Mesenchymal stem cell (in vitro differentiated cells and primary cell): ENCODE measurements at regions not wholly inside any gene's neighbourhood (a gene's known extent, or its start where the extent isn't known, plus 50 kb on each side); places are given as distances from the start of the nearest gene placed in this dataset.
A peak's percentile ranks its signal among the peaks of the same experiment; 100 is the strongest.

Experiments
- DNase-seq: peaks from one replicate; pipeline ENCODE4 v3.0.0-alpha.2; 2013
- H2AFZ ChIP-seq: one replicate; pipeline ENCODE4 v1.6.1; 2013; ENCODE audit warnings: low read depth, mild to moderate bottlenecking, control low read depth, inconsistent platforms, low read length, moderate library complexity
- H2AK5ac ChIP-seq: 2 replicates; pipeline ENCODE4 v1.6.1; 2013; ENCODE audit warnings: low read length, moderate library complexity, mild to moderate bottlenecking, inconsistent platforms; ENCODE audit not compliant: severe bottlenecking
- H2BK120ac ChIP-seq: one replicate; pipeline ENCODE4 v1.6.1; 2013; ENCODE audit warnings: low read depth, mild to moderate bottlenecking, inconsistent platforms, low read length, moderate library complexity
- H2BK12ac ChIP-seq, 2 experiments: one replicate each; pipeline ENCODE4 v1.6.1; 2013; ENCODE audit warnings: inconsistent platforms in 2 of 2, low read length in 2 of 2, mild to moderate bottlenecking in 2 of 2, moderate library complexity in 2 of 2, control low read depth in 1 of 2
- H2BK15ac ChIP-seq: one replicate; pipeline ENCODE4 v1.6.1; 2013; ENCODE audit warnings: mild to moderate bottlenecking, low read depth, inconsistent platforms; ENCODE audit not compliant: poor library complexity, severe bottlenecking
- H2BK5ac ChIP-seq: 2 replicates; pipeline ENCODE4 v1.6.1; 2013; ENCODE audit warnings: low read depth, mild to moderate bottlenecking, low read length, control low read depth, inconsistent platforms; ENCODE audit not compliant: poor library complexity, severe bottlenecking
- H3K14ac ChIP-seq, 2 experiments: one replicate each; pipeline ENCODE4 v1.6.1; 2013; ENCODE audit warnings: inconsistent platforms in 2 of 2, low read length in 2 of 2, control low read depth in 1 of 2, mild to moderate bottlenecking in 1 of 2, moderate library complexity in 1 of 2
- H3K18ac ChIP-seq, 2 experiments: one replicate each; pipeline ENCODE4 v1.6.1; 2013; ENCODE audit warnings: inconsistent platforms in 2 of 2, low read length in 2 of 2, control low read depth in 1 of 2, low read depth in 1 of 2, mild to moderate bottlenecking in 1 of 2
- H3K23ac ChIP-seq, 2 experiments: one replicate each; pipeline ENCODE4 v1.6.1; 2013; ENCODE audit warnings: inconsistent platforms in 2 of 2, low read length in 2 of 2, mild to moderate bottlenecking in 2 of 2, moderate library complexity in 2 of 2, control low read depth in 1 of 2
- H3K27ac ChIP-seq: 2 replicates; pipeline ENCODE4 v1.5.1; 2013; ENCODE audit warnings: mild to moderate bottlenecking, moderate library complexity, low read length, control low read depth, inconsistent platforms; ENCODE audit not compliant: poor library complexity, severe bottlenecking
- H3K27me3 ChIP-seq, 2 experiments: 2 replicates each; pipeline versions ENCODE4 v1.6.1 to v1.7.0; 2013; ENCODE audit warnings: low read length in 2 of 2, mild to moderate bottlenecking in 2 of 2, moderate library complexity in 2 of 2, control low read depth in 1 of 2, inconsistent platforms in 1 of 2; ENCODE audit not compliant: control insufficient read depth in 1 of 2, insufficient read depth in 1 of 2
- H3K36me3 ChIP-seq, 2 experiments: 2 replicates each; pipeline versions ENCODE4 v1.6.1 to v1.7.0; 2013; ENCODE audit warnings: low read length in 2 of 2, control low read depth in 1 of 2, inconsistent platforms in 1 of 2, low read depth in 1 of 2, mild to moderate bottlenecking in 1 of 2; ENCODE audit not compliant: insufficient read depth in 2 of 2, control insufficient read depth in 1 of 2
- H3K4ac ChIP-seq, 2 experiments: one replicate each; pipeline ENCODE4 v1.6.1; 2013; ENCODE audit warnings: inconsistent platforms in 2 of 2, low read length in 2 of 2, mild to moderate bottlenecking in 2 of 2, moderate library complexity in 2 of 2, control low read depth in 1 of 2, low read depth in 1 of 2
- H3K4me1 ChIP-seq: 2 replicates; pipeline ENCODE4 v1.6.1; 2013; ENCODE audit warnings: low read depth, low read length, control low read depth; ENCODE audit not compliant: control insufficient read depth, insufficient read depth
- H3K4me2 ChIP-seq: 2 replicates; pipeline ENCODE4 v1.6.1; 2013; ENCODE audit warnings: low read length, mild to moderate bottlenecking, inconsistent platforms; ENCODE audit not compliant: poor library complexity, severe bottlenecking
- H3K4me3 ChIP-seq, 2 experiments: 2 replicates each; pipeline versions ENCODE4 v1.5.1 to v1.7.0; 2013; ENCODE audit warnings: low read length in 2 of 2, mild to moderate bottlenecking in 2 of 2, control low read depth in 1 of 2, low read depth in 1 of 2; ENCODE audit not compliant: insufficient read depth in 1 of 2
- H3K79me1 ChIP-seq: replicated peaks from 2 replicates; pipeline ENCODE4 v1.6.1; 2013; ENCODE audit warnings: mild to moderate bottlenecking, control low read depth, low read length, inconsistent platforms; ENCODE audit not compliant: poor library complexity, severe bottlenecking
- H3K9ac ChIP-seq: 2 replicates; pipeline ENCODE4 v1.7.0; 2013; ENCODE audit warnings: mild to moderate bottlenecking, low read length, moderate library complexity
- H3K9me3 ChIP-seq: 2 replicates; pipeline ENCODE4 v1.7.0; 2013; ENCODE audit warnings: mild to moderate bottlenecking, low read length; ENCODE audit not compliant: control insufficient read depth
- H4K8ac ChIP-seq: one replicate; pipeline ENCODE4 v1.6.1; 2013; ENCODE audit warnings: inconsistent platforms, mild to moderate bottlenecking, low read length, moderate library complexity
- H4K91ac ChIP-seq: one replicate; pipeline ENCODE4 v1.6.1; 2013; ENCODE audit warnings: mild to moderate bottlenecking, low read length, inconsistent platforms
- WGBS: methylation state at CpG from one replicate; pipeline ENCODE4 v1.1.7; 2013; ENCODE audit warnings: mixed read lengths; 5-methylcytosine and 5-hydroxymethylcytosine counted together

DNA sequence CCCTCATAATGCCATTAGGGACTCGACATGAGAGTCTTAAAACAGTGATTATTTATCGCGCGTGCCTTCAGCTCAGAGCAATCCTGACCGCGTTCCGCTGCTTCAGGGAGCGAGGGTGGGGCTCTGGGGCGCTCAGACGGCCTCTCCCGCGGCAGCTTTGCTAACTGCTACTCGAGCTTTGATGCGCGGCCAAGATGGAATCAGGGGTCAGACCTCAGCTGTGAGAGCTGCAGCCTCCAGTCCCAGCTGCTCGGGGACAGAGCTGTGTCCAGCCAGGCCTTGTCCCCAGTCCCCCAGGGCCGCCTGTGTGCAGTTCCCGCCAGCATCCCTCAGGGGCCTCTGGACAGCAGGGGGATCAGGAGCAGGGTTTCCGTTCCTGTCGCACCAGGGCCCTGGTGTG, 104.6 kb upstream of the TTC34 start:
- Histone ChIP-seq H3K79me1 (no peaks in the 10 kb centered on the region), H2BK12ac (no peak overlapping the region), H2BK15ac (no peak overlapping the region), H2AK5ac (no peak overlapping the region), H3K9me3 (no peaks in the 10 kb centered on the region), H2AFZ (no peak overlapping the region), H2BK5ac (no peak overlapping the region), H3K23ac (no peak overlapping the region), H3K18ac (no peak overlapping the region), H3K36me3 (no peaks in the 10 kb centered on the region), H4K91ac (no peak overlapping the region), H3K4ac (no peak overlapping the region), H3K14ac (no peak overlapping the region), H3K4me2 (no peak overlapping the region), H3K27me3 (peaks cover 0 to 11% of the 10 kb centered on the region in 2 experiments), H3K4me1 (no peaks in the 10 kb centered on the region), H4K8ac (no peak overlapping the region), H2BK120ac (no peak overlapping the region), H3K9ac (no peak overlapping the region), H3K27ac (no peak overlapping the region), H3K4me3 (no peak overlapping the region)
- WGBS = 91% methylated on average over 20 of the region's 20 CpGs
- DNase-seq = no peak

GRCh38 chr1:2906620-2907019, 105.1 kb upstream of the TTC34 start:
- Histone ChIP-seq H3K18ac (no peak overlapping the region), H2BK15ac (no peak overlapping the region), H3K23ac (no peak overlapping the region), H2AFZ (no peak overlapping the region), H2BK12ac (no peak overlapping the region), H3K9me3 (no peaks in the 10 kb centered on the region), H2BK120ac (no peak overlapping the region), H2AK5ac (no peak overlapping the region), H3K14ac (no peak overlapping the region), H3K27ac (no peak overlapping the region), H3K36me3 (no peaks in the 10 kb centered on the region), H3K27me3 (peaks cover 0 to 11% of the 10 kb centered on the region in 2 experiments), H3K79me1 (no peaks in the 10 kb centered on the region), H4K8ac (no peak overlapping the region), H3K4me1 (no peaks in the 10 kb centered on the region), H4K91ac (no peak overlapping the region), H2BK5ac (no peak overlapping the region), H3K9ac (no peak overlapping the region), H3K4ac (no peak overlapping the region), H3K4me2 (no peak overlapping the region), H3K4me3 (peak overlapping the region in 1 of 2 experiments; percentile 18)
- WGBS = 92% methylated on average over 13 of the region's 15 CpGs
- no peak for DNase-seq

- Histone ChIP-seq H3K4me3 (no peak overlapping the region), H2BK120ac (no peak overlapping the region), H2AFZ (no peak overlapping the region), H3K14ac (no peak overlapping the region), H3K23ac (no peak overlapping the region), H2BK15ac (no peak overlapping the region), H4K8ac (no peak overlapping the region), H3K36me3 (no peaks in the 10 kb centered on the region), H3K9me3 (no peaks in the 10 kb centered on the region), H2BK5ac (no peak overlapping the region), H3K27ac (no peak overlapping the region), H4K91ac (no peak overlapping the region), H3K9ac (no peak overlapping the region), H3K4me2 (no peak overlapping the region), H3K79me1 (no peaks in the 10 kb centered on the region), H3K18ac (no peak overlapping the region), H3K4me1 (no peaks in the 10 kb centered on the region), H3K4ac (no peak overlapping the region), H2AK5ac (no peak overlapping the region), H2BK12ac (no peak overlapping the region), H3K27me3 (peaks cover 0 to 11% of the 10 kb centered on the region in 2 experiments)
- 80% methylated on average over 10 of the region's 16 CpGs for WGBS
- DNase-seq = no peak
Observed at GRCh38 chr1:2907051-2907450, 105.6 kb upstream of the TTC34 start.

- Histone ChIP-seq H3K4me1 (no peaks in the 10 kb centered on the region), H3K79me1 (no peaks in the 10 kb centered on the region), H3K27me3 (peaks cover 0 to 11% of the 10 kb centered on the region in 2 experiments), H2BK120ac (no peak overlapping the region), H3K27ac (no peak overlapping the region), H3K4me2 (no peak overlapping the region), H3K4me3 (no peak overlapping the region), H3K4ac (no peak overlapping the region), H2AFZ (no peak overlapping the region), H2AK5ac (no peak overlapping the region), H3K9me3 (no peaks in the 10 kb centered on the region), H3K23ac (no peak overlapping the region), H4K8ac (no peak overlapping the region), H4K91ac (no peak overlapping the region), H3K14ac (no peak overlapping the region), H3K18ac (no peak overlapping the region), H3K36me3 (no peaks in the 10 kb centered on the region), H2BK5ac (no peak overlapping the region), H2BK15ac (no peak overlapping the region), H2BK12ac (no peak overlapping the region), H3K9ac (no peak overlapping the region)
- 85% methylated on average over 16 of the region's 16 CpGs for WGBS
- DNase-seq = no peak
Observed at GRCh38 chr1:2908081-2908480, 106.6 kb upstream of the TTC34 start.
